ENCODE measurements at regions not wholly inside any gene's neighbourhood (a gene's known extent, or its start where the extent isn't known, plus 50 kb on each side); places are given as distances from the start of the nearest gene placed in this dataset.

GRCh38 chr2:234835738-234836137 is 116.1 kb upstream of the SH3BP4 start:
- no peak for DNase-seq (ENCODE audit: low read depth, low spot score)

GRCh38 chr2:234834228-234834923 is 117.4 kb upstream of the SH3BP4 start:
- DNase-seq (ENCODE audit: low read depth, low spot score), result no peak

- DNase-seq (ENCODE audit: low read depth, low spot score), result no peak
These were observed 121.0 kb upstream of the SH3BP4 start for GRCh38 chr2:234830853-234831252.

GRCh38 chr2:234829074-234829455 is 122.8 kb upstream of the SH3BP4 start:
- DNase-seq (ENCODE audit: low read depth, low spot score), result no peak

- no peak for DNase-seq (ENCODE audit: low read depth, low spot score)
These were observed 123.3 kb upstream of the SH3BP4 start for GRCh38 chr2:234828382-234829073.

- DNase-seq (ENCODE audit: low read depth, low spot score), result no peak
These were observed 124.5 kb upstream of the SH3BP4 start for GRCh38 chr2:234827096-234827860.

- DNase-seq (ENCODE audit: low read depth, low spot score), result no peak
These were observed 125.1 kb upstream of the SH3BP4 start for GRCh38 chr2:234826681-234827080.

- no peak for DNase-seq (ENCODE audit: low read depth, low spot score)
These were observed 126.2 kb upstream of the SH3BP4 start for GRCh38 chr2:234825616-234826015.

- peak; percentile 29 for DNase-seq (ENCODE audit: low read depth, low spot score)
These were observed 127.9 kb upstream of the SH3BP4 start for GRCh38 chr2:234823877-234824376.

- DNase-seq (ENCODE audit: low read depth, low spot score), result no peak
These were observed 128.5 kb upstream of the SH3BP4 start for GRCh38 chr2:234823196-234823876.

GRCh38 chr2:234821946-234822475 is 129.8 kb upstream of the SH3BP4 start:
- no peak for DNase-seq (ENCODE audit: low read depth, low spot score)

- no peak for DNase-seq (ENCODE audit: low read depth, low spot score)
These were observed 132.9 kb upstream of the SH3BP4 start for GRCh38 chr2:234818937-234819336.

GRCh38 chr2:234816491-234816890 is 135.3 kb upstream of the SH3BP4 start:
- DNase-seq (ENCODE audit: low read depth, low spot score), result no peak

GRCh38 chr2:234816056-234816455 is 135.8 kb upstream of the SH3BP4 start:
- no peak for DNase-seq (ENCODE audit: low read depth, low spot score)

- DNase-seq (ENCODE audit: low read depth, low spot score), result no peak
These were observed 137.4 kb upstream of the SH3BP4 start for GRCh38 chr2:234814374-234814773.

- DNase-seq (ENCODE audit: low read depth, low spot score), result no peak
These were observed 139.0 kb upstream of the SH3BP4 start for GRCh38 chr2:234812851-234813250.

GRCh38 chr2:234808907-234809306 is 142.9 kb upstream of the SH3BP4 start:
- no peak for DNase-seq (ENCODE audit: low read depth, low spot score)

- no peak for DNase-seq (ENCODE audit: low read depth, low spot score)
These were observed 145.0 kb upstream of the SH3BP4 start for GRCh38 chr2:234806818-234807217.

- DNase-seq (ENCODE audit: low read depth, low spot score), result no peak
These were observed 146.0 kb upstream of the SH3BP4 start for GRCh38 chr2:234805836-234806235.

GRCh38 chr2:234804704-234805103 is 147.1 kb upstream of the SH3BP4 start:
- no peak for DNase-seq (ENCODE audit: low read depth, low spot score)

- DNase-seq (ENCODE audit: low read depth, low spot score), result no peak
These were observed 149.0 kb upstream of the SH3BP4 start for GRCh38 chr2:234802845-234803171.
